IPS DF 6.9 (cell line): ENCODE measurements at regions not wholly inside any gene's neighbourhood (a gene's known extent, or its start where the extent isn't known, plus 50 kb on each side); places are given as distances from the start of the nearest gene placed in this dataset.

Source experiments
- DNase-seq: peaks from one replicate; pipeline ENCODE4 v3.0.0-alpha.2; 2013; ENCODE audit warnings: low read depth, low spot score
- H3K27ac ChIP-seq: one replicate; pipeline ENCODE4 v1.5.1; 2013; ENCODE audit warnings: low read length, control low read depth
- H3K27me3 ChIP-seq: 2 replicates; pipeline ENCODE4 v1.6.1; 2013; ENCODE audit warnings: mild to moderate bottlenecking, low read length; ENCODE audit not compliant: control insufficient read depth, insufficient read depth
- H3K36me3 ChIP-seq: 2 replicates; pipeline ENCODE4 v1.6.1; 2013; ENCODE audit warnings: low read length; ENCODE audit not compliant: control insufficient read depth, insufficient read depth
- H3K4me1 ChIP-seq: 2 replicates; pipeline ENCODE4 v1.6.1; 2013; ENCODE audit warnings: low read length; ENCODE audit not compliant: control insufficient read depth, insufficient read depth
- H3K4me3 ChIP-seq: 2 replicates; pipeline ENCODE4 v1.5.1; 2013; ENCODE audit warnings: mild to moderate bottlenecking, low read length
- H3K9me3 ChIP-seq: 2 replicates; pipeline ENCODE4 v1.6.1; 2013; ENCODE audit warnings: low read length, inconsistent platforms; ENCODE audit not compliant: control insufficient read depth, insufficient read depth
- WGBS: extraction: QIAGEN DNeasy Blood & Tissue Kit; methylation state at CpG from one replicate; pipeline ENCODE4 v1.1.7; 2013; ENCODE audit warnings: mixed read lengths, missing lambda C conversion rate; ENCODE audit not compliant: insufficient read length, insufficient coverage; 5-methylcytosine and 5-hydroxymethylcytosine counted together

- Histone ChIP-seq H3K27me3 (no peaks in the 10 kb centered on the region), H3K27ac (no peak overlapping the region), H3K4me1 (peaks cover 3% of the 10 kb centered on the region; the same call in 1 of the 2 replicates), H3K4me3 (no peak overlapping the region), H3K9me3 (no peaks in the 10 kb centered on the region), H3K36me3 (no peaks in the 10 kb centered on the region)
- no CpG with 5 or more reads among the region's 1 CpG for WGBS
- DNase-seq = no peak
These were observed 256.8 kb downstream of the INSC start for GRCh38 chr11:15371533-15371932.

GRCh38 chr11:15374418-15374817 lies 259.7 kb downstream of the INSC start:
- no CpG with 5 or more reads among the region's 2 CpGs for WGBS
- Histone ChIP-seq H3K27me3 (no peaks in the 10 kb centered on the region), H3K36me3 (no peaks in the 10 kb centered on the region), H3K9me3 (no peaks in the 10 kb centered on the region; the same call in 1 of the 2 replicates), H3K27ac (no peak overlapping the region), H3K4me3 (no peak overlapping the region), H3K4me1 (no peaks in the 10 kb centered on the region)
- no peak for DNase-seq

GRCh38 chr11:15378941-15379340 lies 264.2 kb downstream of the INSC start:
- WGBS = no CpG with 5 or more reads among the region's 2 CpGs
- DNase-seq = no peak

GRCh38 chr11:15379483-15379882 lies 264.8 kb downstream of the INSC start:
- DNase-seq = no peak
- WGBS = no CpG with 5 or more reads among the region's 4 CpGs

More at GRCh38 chr11:15378941-15379340, 264.2 kb downstream of the INSC start:
- no peak overlapping the region for H3K4me3 ChIP-seq
- H3K36me3 ChIP-seq = no peaks in the 10 kb centered on the region
- H3K27me3 ChIP-seq = no peaks in the 10 kb centered on the region
- H3K27ac ChIP-seq = no peak overlapping the region
- no peaks in the 10 kb centered on the region for H3K4me1 ChIP-seq
- H3K9me3 ChIP-seq = no peaks in the 10 kb centered on the region; the same call in 1 of the 2 replicates

GRCh38 chr11:15390857-15391256 lies 276.1 kb downstream of the INSC start:
- H3K36me3 ChIP-seq = no peaks in the 10 kb centered on the region

More at GRCh38 chr11:15379483-15379882, 264.8 kb downstream of the INSC start:
- H3K27me3 ChIP-seq = no peaks in the 10 kb centered on the region
- no peaks in the 10 kb centered on the region for H3K4me1 ChIP-seq
- H3K36me3 ChIP-seq = no peaks in the 10 kb centered on the region
- no peak overlapping the region for H3K27ac ChIP-seq
- no peaks in the 10 kb centered on the region; the same call in 1 of the 2 replicates for H3K9me3 ChIP-seq
- H3K4me3 ChIP-seq = no peak overlapping the region

GRCh38 chr11:15396778-15397177 lies 282.1 kb downstream of the INSC start:
- no peaks in the 10 kb centered on the region for H3K9me3 ChIP-seq
- H3K36me3 ChIP-seq = no peaks in the 10 kb centered on the region
- H3K4me1 ChIP-seq = no peaks in the 10 kb centered on the region
- no peak overlapping the region for H3K4me3 ChIP-seq
- no peak overlapping the region for H3K27ac ChIP-seq
- no peak for DNase-seq
- H3K27me3 ChIP-seq = no peaks in the 10 kb centered on the region
- WGBS = no CpG with 5 or more reads among the region's 2 CpGs

More at GRCh38 chr11:15390857-15391256, 276.1 kb downstream of the INSC start:
- Histone ChIP-seq H3K4me3 (no peak overlapping the region), H3K27ac (no peak overlapping the region), H3K27me3 (no peaks in the 10 kb centered on the region), H3K9me3 (no peaks in the 10 kb centered on the region), H3K4me1 (no peaks in the 10 kb centered on the region)
- WGBS = no CpG with 5 or more reads among the region's 1 CpG
- no peak for DNase-seq

GRCh38 chr11:15406851-15407351 lies 292.2 kb downstream of the INSC start:
- WGBS = no CpG with 5 or more reads among the region's 3 CpGs
- H3K9me3 ChIP-seq = no peaks in the 10 kb centered on the region
- H3K27ac ChIP-seq = no peak overlapping the region

GRCh38 chr11:15412054-15412453 lies 297.3 kb downstream of the INSC start:
- no CpG with 5 or more reads among the region's 2 CpGs for WGBS
- H3K36me3 ChIP-seq = no peaks in the 10 kb centered on the region
- H3K27me3 ChIP-seq = no peaks in the 10 kb centered on the region
- no peak overlapping the region for H3K27ac ChIP-seq
- no peaks in the 10 kb centered on the region for H3K9me3 ChIP-seq
- H3K4me1 ChIP-seq = no peaks in the 10 kb centered on the region
- no peak for DNase-seq
- no peak overlapping the region for H3K4me3 ChIP-seq

More at GRCh38 chr11:15406851-15407351, 292.2 kb downstream of the INSC start:
- Histone ChIP-seq H3K4me1 (no peaks in the 10 kb centered on the region), H3K36me3 (no peaks in the 10 kb centered on the region), H3K4me3 (no peak overlapping the region), H3K27me3 (no peaks in the 10 kb centered on the region)
- DNase-seq = no peak

GRCh38 chr11:15418921-15419320 lies 304.2 kb downstream of the INSC start:
- H3K4me3 ChIP-seq = no peak overlapping the region
- no peak for DNase-seq
- H3K9me3 ChIP-seq = no peaks in the 10 kb centered on the region
- H3K27me3 ChIP-seq = no peaks in the 10 kb centered on the region
- no CpG with 5 or more reads among the region's 3 CpGs for WGBS
- no peak overlapping the region for H3K27ac ChIP-seq
- H3K36me3 ChIP-seq = no peaks in the 10 kb centered on the region
- no peaks in the 10 kb centered on the region for H3K4me1 ChIP-seq

GRCh38 chr11:15419696-15420095 lies 305.0 kb downstream of the INSC start:
- no peaks in the 10 kb centered on the region for H3K36me3 ChIP-seq
- H3K27ac ChIP-seq = no peak overlapping the region
- no peaks in the 10 kb centered on the region for H3K4me1 ChIP-seq
- no peak for DNase-seq
- H3K9me3 ChIP-seq = no peaks in the 10 kb centered on the region
- H3K4me3 ChIP-seq = no peak overlapping the region
- H3K27me3 ChIP-seq = no peaks in the 10 kb centered on the region
- WGBS = no CpG with 5 or more reads among the region's 1 CpG

- Histone ChIP-seq H3K36me3 (no peaks in the 10 kb centered on the region), H3K27ac (no peak overlapping the region), H3K4me3 (no peak overlapping the region), H3K4me1 (no peaks in the 10 kb centered on the region), H3K27me3 (no peaks in the 10 kb centered on the region), H3K9me3 (no peaks in the 10 kb centered on the region)
- WGBS = no CpG with 5 or more reads among the region's 3 CpGs
- DNase-seq = no peak
These were observed 315.7 kb downstream of the INSC start for GRCh38 chr11:15430381-15430780.
